Nephron (organoid): ENCODE measurements at regions not wholly inside any gene's neighbourhood (a gene's known extent, or its start where the extent isn't known, plus 50 kb on each side); places are given as distances from the start of the nearest gene placed in this dataset.
"Not testable (repeated sequence)": the region's sequence is repeated elsewhere in the genome, so short reads cannot be mapped to it uniquely, and the experiment has no call there.

Experiments used
- H3K27ac Mint-ChIP-seq, 3 experiments: 2 replicates each; pipeline ENCODE4 v1.8.0; 2020; ENCODE audit warnings: mixed read lengths in 3 of 3, mild to moderate bottlenecking in 2 of 3, moderate library complexity in 1 of 3
- H3K27me3 Mint-ChIP-seq: 2 replicates; pipeline ENCODE4 v1.8.0; 2021; ENCODE audit warnings: low read depth, mild to moderate bottlenecking, moderate library complexity, mixed read lengths
- H3K36me3 Mint-ChIP-seq: 2 replicates; pipeline ENCODE4 v1.8.0; 2020; ENCODE audit warnings: low read depth, mixed read lengths
- H3K4me1 Mint-ChIP-seq: 2 replicates; pipeline ENCODE4 v1.8.0; 2020; ENCODE audit warnings: mixed read lengths
- H3K4me3 Mint-ChIP-seq, 3 experiments: 2 replicates each; pipeline ENCODE4 v1.8.0; 2020; ENCODE audit warnings: mild to moderate bottlenecking in 3 of 3, mixed read lengths in 3 of 3, moderate library complexity in 2 of 3
- H3K9me3 Mint-ChIP-seq: 2 replicates; pipeline ENCODE4 v1.8.0; 2020; ENCODE audit warnings: mixed read lengths
- CTCF ChIP-seq, 3 experiments: fragments of 200-600 bp; sonication (generic); IDR thresholded peaks; one replicate each; pipeline ENCODE4 v1.5.0; 2021; ENCODE audit warnings: antibody characterized with exemption in 3 of 3; ENCODE audit not compliant: unreplicated experiment in 3 of 3

GRCh38 chr13:78876915-78877549 lies 218.1 kb upstream of the OBI1 start:
- Mint-ChIP-seq H3K27ac (no peak overlapping the region), H3K36me3 (no peaks in the 10 kb centered on the region), H3K4me3 (no peak overlapping the region), H3K9me3 (peaks cover 3% of the 10 kb centered on the region), H3K4me1 (peaks cover 21% of the 10 kb centered on the region), H3K27me3 (no peaks in the 10 kb centered on the region)
- TF ChIP-seq CTCF (IDR thresholded peaks at IDR 0.05; ENCODE audit: unreplicated experiment in 3 of 3), result no peak

GRCh38 chr13:78875792-78876580 lies 217.0 kb upstream of the OBI1 start:
- TF ChIP-seq CTCF (IDR thresholded peaks at IDR 0.05; ENCODE audit: unreplicated experiment in 3 of 3), result no peak
- Mint-ChIP-seq H3K4me3 (no peak overlapping the region), H3K4me1 (peaks cover 10% of the 10 kb centered on the region), H3K27ac (no peak overlapping the region), H3K27me3 (peaks cover 3% of the 10 kb centered on the region), H3K9me3 (peaks cover 3% of the 10 kb centered on the region), H3K36me3 (no peaks in the 10 kb centered on the region)

GRCh38 chr13:78868991-78869390 lies 210.0 kb upstream of the OBI1 start:
- Mint-ChIP-seq H3K9me3 (no peaks in the 10 kb centered on the region), H3K4me3 (no peak overlapping the region), H3K36me3 (no peaks in the 10 kb centered on the region), H3K27me3 (peaks cover 3% of the 10 kb centered on the region), H3K4me1 (no peaks in the 10 kb centered on the region), H3K27ac (no peak overlapping the region)
- TF ChIP-seq CTCF (IDR thresholded peaks at IDR 0.05; ENCODE audit: unreplicated experiment in 3 of 3), result no peak

GRCh38 chr13:78867655-78868054 lies 208.7 kb upstream of the OBI1 start:
- Mint-ChIP-seq H3K27me3 (peaks cover 3% of the 10 kb centered on the region), H3K27ac (peak overlapping the region in 1 of 3 experiments; percentile 15), H3K9me3 (no peaks in the 10 kb centered on the region), H3K4me3 (no peak overlapping the region), H3K4me1 (no peaks in the 10 kb centered on the region), H3K36me3 (no peaks in the 10 kb centered on the region)
- TF ChIP-seq CTCF (IDR thresholded peaks at IDR 0.05; ENCODE audit: unreplicated experiment in 3 of 3), result no peak

- not testable (repeated sequence) for H3K4me3 Mint-ChIP-seq, H3K27ac Mint-ChIP-seq, H3K36me3 Mint-ChIP-seq, H3K9me3 Mint-ChIP-seq, H3K27me3 Mint-ChIP-seq, H3K4me1 Mint-ChIP-seq
Observed at GRCh38 chr13:78866076-78866475, 207.1 kb upstream of the OBI1 start.

- TF ChIP-seq CTCF (IDR thresholded peaks at IDR 0.05; ENCODE audit: unreplicated experiment in 3 of 3), result no peak
- Mint-ChIP-seq H3K27me3 (no peaks in the 10 kb centered on the region), H3K27ac (no peak overlapping the region), H3K4me1 (no peaks in the 10 kb centered on the region), H3K9me3 (peaks cover 12% of the 10 kb centered on the region), H3K4me3 (no peak overlapping the region), H3K36me3 (no peaks in the 10 kb centered on the region)
Observed at GRCh38 chr13:78862446-78862845, 203.5 kb upstream of the OBI1 start.
